NCI-H1048 (cell line): ENCODE measurements at regions not wholly inside any gene's neighbourhood (a gene's known extent, or its start where the extent isn't known, plus 50 kb on each side); places are given as distances from the start of the nearest gene placed in this dataset.

Source experiments
- DNase-seq: peaks from one replicate; lab custom pipeline; 2025; lab: John Stamatoyannopoulos, UW

GRCh38 chr4:123573866-123574508 lies 177.4 kb downstream of the SPRY1 start:
- DNase-seq = no peak

GRCh38 chr4:123575291-123575690 lies 178.7 kb downstream of the SPRY1 start:
- DNase-seq = no peak

- no peak for DNase-seq
These were observed 180.8 kb downstream of the SPRY1 start for GRCh38 chr4:123577225-123577906.

- no peak for DNase-seq
These were observed 181.9 kb downstream of the SPRY1 start for GRCh38 chr4:123578276-123579029.

GRCh38 chr4:123579961-123580360 lies 183.4 kb downstream of the SPRY1 start:
- no peak for DNase-seq

GRCh38 chr4:123580981-123581664 lies 184.5 kb downstream of the SPRY1 start:
- no peak for DNase-seq

- DNase-seq = no peak
These were observed 185.2 kb downstream of the SPRY1 start for GRCh38 chr4:123581802-123582201.

GRCh38 chr4:123583043-123583442 lies 186.4 kb downstream of the SPRY1 start:
- no peak for DNase-seq

- DNase-seq = no peak
These were observed 188.5 kb downstream of the SPRY1 start for GRCh38 chr4:123585111-123585510.

- peak; percentile 79 for DNase-seq
These were observed 191.4 kb downstream of the SPRY1 start for GRCh38 chr4:123587983-123588494.

- DNase-seq = peak; percentile 59
These were observed 192.1 kb downstream of the SPRY1 start for GRCh38 chr4:123588631-123589241.

GRCh38 chr4:123589301-123589700 lies 192.7 kb downstream of the SPRY1 start:
- no peak for DNase-seq

- DNase-seq = no peak
These were observed 195.3 kb downstream of the SPRY1 start for GRCh38 chr4:123591875-123592274.

GRCh38 chr4:123593655-123594054 lies 197.1 kb downstream of the SPRY1 start:
- no peak for DNase-seq

GRCh38 chr4:123596805-123597204 lies 200.2 kb downstream of the SPRY1 start:
- no peak for DNase-seq

- DNase-seq = no peak
These were observed 201.0 kb downstream of the SPRY1 start for GRCh38 chr4:123597586-123597985.

- DNase-seq = no peak
These were observed 201.7 kb downstream of the SPRY1 start for GRCh38 chr4:123598331-123598730.

- no peak for DNase-seq
These were observed 202.7 kb downstream of the SPRY1 start for GRCh38 chr4:123599061-123599919.

- peak; percentile 95 for DNase-seq
These were observed 203.6 kb downstream of the SPRY1 start for GRCh38 chr4:123599920-123600810.
